ENCODE measurements at regions not wholly inside any gene's neighbourhood (a gene's known extent, or its start where the extent isn't known, plus 50 kb on each side); places are given as distances from the start of the nearest gene placed in this dataset.

DNA sequence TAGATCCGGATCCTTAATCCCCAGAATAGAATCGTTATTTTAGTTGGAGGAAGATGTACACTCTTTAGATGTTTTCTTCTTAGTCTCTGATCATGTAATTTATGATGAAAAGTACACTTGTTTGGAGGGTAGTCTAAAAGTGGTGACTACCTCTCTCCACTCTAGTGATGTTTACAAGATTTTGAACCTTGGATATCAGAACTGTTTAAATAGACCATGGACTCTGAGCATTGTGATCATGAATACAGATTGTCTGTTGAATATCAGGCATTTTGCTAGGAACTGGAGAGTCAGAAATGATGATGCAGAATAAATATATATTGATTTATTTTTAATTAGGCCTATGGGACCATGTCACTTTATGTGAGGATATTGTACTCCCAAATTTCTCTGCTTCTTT is 706.3 kb upstream of the WWC1 start:
- TF ChIP-seq, protein P1, sequence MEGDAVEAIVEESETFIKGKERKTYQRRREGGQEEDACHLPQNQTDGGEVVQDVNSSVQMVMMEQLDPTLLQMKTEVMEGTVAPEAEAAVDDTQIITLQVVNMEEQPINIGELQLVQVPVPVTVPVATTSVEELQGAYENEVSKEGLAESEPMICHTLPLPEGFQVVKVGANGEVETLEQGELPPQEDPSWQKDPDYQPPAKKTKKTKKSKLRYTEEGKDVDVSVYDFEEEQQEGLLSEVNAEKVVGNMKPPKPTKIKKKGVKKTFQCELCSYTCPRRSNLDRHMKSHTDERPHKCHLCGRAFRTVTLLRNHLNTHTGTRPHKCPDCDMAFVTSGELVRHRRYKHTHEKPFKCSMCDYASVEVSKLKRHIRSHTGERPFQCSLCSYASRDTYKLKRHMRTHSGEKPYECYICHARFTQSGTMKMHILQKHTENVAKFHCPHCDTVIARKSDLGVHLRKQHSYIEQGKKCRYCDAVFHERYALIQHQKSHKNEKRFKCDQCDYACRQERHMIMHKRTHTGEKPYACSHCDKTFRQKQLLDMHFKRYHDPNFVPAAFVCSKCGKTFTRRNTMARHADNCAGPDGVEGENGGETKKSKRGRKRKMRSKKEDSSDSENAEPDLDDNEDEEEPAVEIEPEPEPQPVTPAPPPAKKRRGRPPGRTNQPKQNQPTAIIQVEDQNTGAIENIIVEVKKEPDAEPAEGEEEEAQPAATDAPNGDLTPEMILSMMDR (IDR thresholded peaks at IDR 0.05), result no peak
- Histone ChIP-seq H3K27ac (no peak overlapping the region), H3K4me3 (no peak overlapping the region)
- DNase-seq (ENCODE audit: low spot score), result no peak

DNA sequence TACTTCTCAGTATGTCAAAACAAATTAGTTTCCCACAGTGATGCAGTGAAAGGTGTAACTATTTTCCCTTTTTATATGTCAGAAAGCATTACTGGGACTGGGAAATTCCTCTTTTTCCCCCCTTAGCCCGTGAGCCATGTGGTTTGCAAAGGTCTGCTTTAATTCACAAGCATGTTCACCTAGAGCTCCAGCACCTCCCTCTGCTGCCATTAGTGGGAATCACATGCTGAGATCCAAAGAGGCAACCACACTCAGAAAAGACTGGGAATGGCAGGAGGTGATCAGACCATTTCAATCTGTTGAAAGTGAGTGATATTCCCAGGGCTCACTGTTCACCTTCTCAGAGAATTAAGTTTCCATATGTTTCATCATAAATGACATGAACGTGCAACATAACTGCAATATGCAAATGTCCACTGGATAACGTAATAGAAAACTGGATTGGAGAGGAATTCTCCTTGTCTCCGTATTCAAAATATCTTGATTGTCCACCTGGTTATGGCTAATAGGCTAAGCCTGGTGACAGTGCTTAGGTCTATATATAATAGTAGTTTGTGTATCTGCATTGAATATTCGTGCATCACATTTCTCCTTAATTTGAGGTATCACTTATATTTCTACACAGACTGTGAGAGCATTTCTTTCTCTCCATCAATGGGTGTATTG is 703.5 kb upstream of the WWC1 start:
- Histone ChIP-seq H3K27ac (no peak overlapping the region), H3K4me3 (no peak overlapping the region)
- TF ChIP-seq, protein P1 (IDR thresholded peaks at IDR 0.05), result no peak
- no peak for DNase-seq (ENCODE audit: low spot score)

DNA sequence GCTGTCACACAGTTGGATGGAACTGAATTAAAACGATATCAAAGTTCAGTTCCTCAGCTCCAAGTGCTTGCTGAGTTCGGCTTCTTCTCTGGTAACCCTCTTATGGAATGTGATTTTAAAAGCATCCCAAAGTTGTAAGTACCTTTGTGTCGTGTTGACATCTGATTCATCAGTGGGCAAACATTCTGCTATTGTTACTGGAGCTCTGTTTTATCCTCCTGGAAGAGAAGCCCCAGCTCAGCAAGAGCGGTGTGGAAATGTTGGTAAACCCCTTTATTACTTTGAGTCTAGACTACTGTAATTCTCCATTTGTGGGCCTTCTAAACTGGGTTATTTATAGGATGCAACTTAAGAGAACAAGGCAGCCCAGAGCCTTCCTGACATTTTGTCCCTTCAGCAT is 699.3 kb upstream of the WWC1 start:
- no peak for DNase-seq (ENCODE audit: low spot score)
- Histone ChIP-seq H3K4me3 (no peak overlapping the region), H3K27ac (no peak overlapping the region)
- TF ChIP-seq, protein P1 (IDR thresholded peaks at IDR 0.05), result no peak

DNA sequence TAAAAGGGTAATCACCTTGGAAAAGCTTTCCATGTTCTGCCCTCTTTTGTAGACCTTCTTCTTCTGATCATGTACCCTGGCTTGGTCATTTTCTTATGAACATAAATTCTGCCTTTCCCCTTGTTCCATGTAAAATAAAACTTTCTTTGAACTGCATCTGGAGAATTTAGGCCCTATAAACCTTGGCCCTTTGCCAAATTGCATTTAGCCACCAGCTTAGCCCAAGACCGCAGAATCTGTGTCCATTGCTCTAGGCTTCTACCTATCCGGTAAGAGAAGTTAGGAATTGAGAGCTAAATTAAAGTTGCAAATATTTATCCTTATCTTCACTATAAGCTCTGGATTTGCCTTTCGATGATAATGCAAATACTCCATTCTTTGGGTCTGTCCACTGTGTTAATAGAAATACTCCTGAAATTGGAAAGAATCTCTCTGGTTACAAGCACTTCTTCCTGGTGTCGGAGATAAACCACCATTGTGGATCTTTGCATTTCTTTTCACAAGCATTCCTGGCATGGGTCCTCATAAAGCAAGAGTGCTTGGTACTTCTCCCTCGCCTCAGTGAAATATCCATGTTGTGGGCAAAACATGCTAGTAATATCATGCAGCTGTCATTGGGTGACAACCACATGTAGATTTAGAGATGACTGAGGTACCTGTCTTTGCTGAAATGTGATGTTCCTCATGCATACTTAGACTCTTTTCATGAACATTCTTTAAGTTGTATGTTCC is 698.0 kb upstream of the WWC1 start:
- TF ChIP-seq, protein P1 (IDR thresholded peaks at IDR 0.05), result no peak
- DNase-seq (ENCODE audit: low spot score), result no peak
- Histone ChIP-seq H3K4me3 (no peak overlapping the region), H3K27ac (no peak overlapping the region)

DNA sequence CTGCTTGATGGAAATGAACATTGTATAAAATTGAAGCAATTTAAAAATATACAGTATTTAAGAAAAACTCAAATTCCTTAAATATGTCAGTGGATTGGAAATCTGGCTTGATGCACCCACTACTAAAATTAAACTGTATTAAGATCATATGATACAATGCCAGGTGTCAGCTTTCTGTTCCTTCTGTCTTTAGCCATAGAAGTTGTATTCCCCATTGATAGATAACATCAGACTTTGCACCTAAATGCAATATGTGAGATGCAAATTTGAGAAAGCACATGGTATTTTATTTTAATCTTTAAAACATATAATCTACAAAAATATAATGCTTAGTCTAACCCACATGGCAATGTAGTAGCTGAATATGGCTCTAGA is 697.4 kb upstream of the WWC1 start:
- no peak for DNase-seq (ENCODE audit: low spot score)
- no peak overlapping the region for H3K27ac ChIP-seq
- H3K4me3 ChIP-seq, result no peak overlapping the region
- TF ChIP-seq, protein P1 (IDR thresholded peaks at IDR 0.05), result no peak

DNA sequence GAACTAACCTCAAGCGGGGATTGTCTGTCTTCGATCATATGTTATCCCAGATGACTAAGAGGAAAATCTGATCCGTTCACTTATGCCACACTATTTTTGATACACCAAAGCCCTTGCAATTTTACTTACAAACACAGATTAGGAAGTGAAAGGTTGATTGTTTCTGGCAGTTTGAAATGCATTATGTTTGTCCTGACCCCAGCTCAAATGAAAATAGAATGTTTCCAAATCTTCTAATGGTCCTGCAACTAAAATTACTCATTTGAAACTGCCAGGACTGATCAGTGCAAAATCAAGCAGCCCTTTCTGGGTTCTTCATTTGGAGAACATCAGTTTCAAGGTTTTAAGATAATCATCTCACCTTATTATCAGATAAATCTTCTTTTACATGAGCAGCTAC is 696.7 kb upstream of the WWC1 start:
- Histone ChIP-seq H3K27ac (no peak overlapping the region), H3K4me3 (no peak overlapping the region)
- DNase-seq (ENCODE audit: low spot score), result no peak
- TF ChIP-seq, protein P1 (IDR thresholded peaks at IDR 0.05), result no peak

DNA sequence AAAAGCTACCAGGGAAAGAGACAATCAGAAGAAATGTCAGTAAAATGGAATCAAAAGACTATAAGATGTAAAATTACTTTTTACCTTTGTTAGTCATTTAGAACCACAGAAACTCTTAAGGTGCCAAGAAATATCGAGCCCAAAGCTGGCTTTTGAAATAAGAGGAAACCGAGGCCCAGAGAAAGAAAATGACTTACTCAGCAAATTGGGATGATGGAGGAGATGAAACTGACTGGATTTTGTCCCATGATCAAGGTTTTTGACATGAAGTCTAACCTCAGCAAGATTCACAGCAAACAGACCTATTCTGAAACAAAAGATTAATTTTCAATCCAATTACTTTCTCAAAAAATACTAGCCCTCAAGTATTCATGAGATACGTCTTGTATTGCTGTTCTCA is 696.2 kb upstream of the WWC1 start:
- Histone ChIP-seq H3K4me3 (no peak overlapping the region), H3K27ac (no peak overlapping the region)
- TF ChIP-seq, protein P1 (IDR thresholded peaks at IDR 0.05), result no peak
- DNase-seq (ENCODE audit: low spot score), result no peak
